Astrocyte of the cerebellum (primary cell): ENCODE measurements at regions not wholly inside any gene's neighbourhood (a gene's known extent, or its start where the extent isn't known, plus 50 kb on each side); places are given as distances from the start of the nearest gene placed in this dataset.

Source experiments
- DNase-seq: peaks from one replicate; pipeline ENCODE4 v3.0.0-alpha.2; 2011; ENCODE audit warnings: low read depth
- H3K4me3 ChIP-seq: 2 replicates; pipeline ENCODE4 v1.5.1; 2011; ENCODE audit warnings: mild to moderate bottlenecking, low read depth, low read length, moderate library complexity
- in situ Hi-C: cut with HindIII; loops from 2 replicates; pipeline ENCODE4 v1.10.0; 2017; ENCODE audit warnings: low sequenced_read_pairs
- TF ChIP-seq, protein P1 (sequence below): IDR thresholded peaks from 2 replicates; pipeline ENCODE4 v1.5.1; 2012; ENCODE audit warnings: low read length, low read depth, moderate library complexity, mild to moderate bottlenecking; ENCODE audit errors: missing control alignments

DNA sequence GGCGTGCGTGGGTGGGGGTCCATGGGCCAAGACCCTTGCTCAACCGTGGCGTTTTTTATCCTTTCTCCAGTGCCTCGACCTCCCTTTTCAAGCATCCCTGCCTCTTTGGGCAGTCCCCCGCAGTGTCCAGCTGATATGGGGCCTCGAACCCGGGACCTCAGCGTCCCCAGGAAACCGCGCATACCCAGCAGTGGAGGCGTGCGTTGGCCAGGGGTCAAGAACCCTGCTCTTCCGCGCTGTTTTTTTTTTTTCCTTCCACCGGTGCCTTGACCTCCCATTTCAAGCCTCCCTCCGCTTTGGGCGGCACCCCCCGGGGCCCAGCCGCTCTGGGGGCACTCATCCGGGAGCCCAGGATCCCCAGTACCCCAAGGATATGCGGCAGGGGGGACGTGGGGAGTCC lies 325.8 kb downstream of the ALG10 start:
- no peak overlapping the region for H3K4me3 ChIP-seq
- TF ChIP-seq, protein P1, sequence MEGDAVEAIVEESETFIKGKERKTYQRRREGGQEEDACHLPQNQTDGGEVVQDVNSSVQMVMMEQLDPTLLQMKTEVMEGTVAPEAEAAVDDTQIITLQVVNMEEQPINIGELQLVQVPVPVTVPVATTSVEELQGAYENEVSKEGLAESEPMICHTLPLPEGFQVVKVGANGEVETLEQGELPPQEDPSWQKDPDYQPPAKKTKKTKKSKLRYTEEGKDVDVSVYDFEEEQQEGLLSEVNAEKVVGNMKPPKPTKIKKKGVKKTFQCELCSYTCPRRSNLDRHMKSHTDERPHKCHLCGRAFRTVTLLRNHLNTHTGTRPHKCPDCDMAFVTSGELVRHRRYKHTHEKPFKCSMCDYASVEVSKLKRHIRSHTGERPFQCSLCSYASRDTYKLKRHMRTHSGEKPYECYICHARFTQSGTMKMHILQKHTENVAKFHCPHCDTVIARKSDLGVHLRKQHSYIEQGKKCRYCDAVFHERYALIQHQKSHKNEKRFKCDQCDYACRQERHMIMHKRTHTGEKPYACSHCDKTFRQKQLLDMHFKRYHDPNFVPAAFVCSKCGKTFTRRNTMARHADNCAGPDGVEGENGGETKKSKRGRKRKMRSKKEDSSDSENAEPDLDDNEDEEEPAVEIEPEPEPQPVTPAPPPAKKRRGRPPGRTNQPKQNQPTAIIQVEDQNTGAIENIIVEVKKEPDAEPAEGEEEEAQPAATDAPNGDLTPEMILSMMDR = no peak
- DNase-seq = no peak
- in situ Hi-C loops = no loop called here

DNA sequence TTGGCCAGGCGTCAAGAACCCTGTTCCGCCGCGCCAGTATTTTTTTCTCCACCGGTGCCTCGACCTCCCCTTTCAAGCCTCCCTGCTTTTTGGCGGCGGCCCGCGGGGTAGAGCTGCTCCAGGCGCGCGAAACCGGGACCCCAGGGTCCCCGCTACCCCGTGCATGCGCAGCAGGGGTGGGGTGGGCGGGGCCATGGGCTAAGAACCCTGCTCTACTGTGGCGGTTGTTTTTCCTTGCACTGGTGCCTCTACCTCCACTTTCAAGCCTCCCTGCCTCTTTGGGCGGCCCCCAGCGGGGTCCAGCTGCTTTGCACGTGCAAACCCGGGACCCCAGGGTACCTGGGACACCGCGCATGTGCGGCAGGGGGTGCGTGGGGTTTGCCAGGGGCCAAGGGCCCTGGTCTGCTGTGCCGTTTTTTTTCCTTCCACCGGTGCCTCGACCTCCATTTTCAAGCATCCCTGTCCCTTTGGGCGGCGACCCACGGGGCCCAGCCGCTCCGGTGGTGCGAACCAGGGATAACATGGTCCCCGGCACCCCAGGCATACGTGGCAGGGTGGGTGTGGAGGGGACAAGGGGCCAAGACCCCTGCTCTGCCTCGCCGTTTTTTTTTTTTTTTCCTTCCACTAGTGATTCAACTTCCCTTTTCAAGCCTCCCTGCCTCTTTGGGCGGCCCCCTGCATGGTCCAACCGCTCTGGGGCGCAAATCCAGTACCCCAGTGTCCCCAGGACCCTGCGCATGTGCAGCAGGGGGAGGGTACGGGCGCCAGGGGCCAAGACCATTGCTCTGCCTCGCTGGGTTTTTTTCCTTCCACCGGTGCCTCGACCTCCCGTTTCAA lies 326.8 kb downstream of the ALG10 start:
- TF ChIP-seq, protein P1 = no peak
- DNase-seq = no peak
- in situ Hi-C loops = no loop called here
- no peak overlapping the region for H3K4me3 ChIP-seq

DNA sequence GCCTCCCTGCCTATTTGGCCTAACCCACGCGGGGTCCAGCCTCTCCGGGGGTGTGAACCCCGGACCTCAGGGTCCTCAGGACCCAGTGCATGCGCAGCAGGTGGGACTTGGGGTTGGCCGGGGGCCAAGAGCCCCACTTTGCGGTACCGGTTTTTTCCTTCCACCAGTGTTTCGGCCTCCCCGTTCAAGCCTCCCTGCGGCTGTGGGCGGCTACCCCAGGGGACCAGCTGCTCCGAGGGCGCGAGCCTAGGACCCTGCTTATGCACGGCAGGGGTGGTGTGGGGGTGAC lies 327.3 kb downstream of the ALG10 start:
- TF ChIP-seq, protein P1 = no peak
- no peak overlapping the region for H3K4me3 ChIP-seq
- in situ Hi-C loops = no loop called here
- no peak for DNase-seq

DNA sequence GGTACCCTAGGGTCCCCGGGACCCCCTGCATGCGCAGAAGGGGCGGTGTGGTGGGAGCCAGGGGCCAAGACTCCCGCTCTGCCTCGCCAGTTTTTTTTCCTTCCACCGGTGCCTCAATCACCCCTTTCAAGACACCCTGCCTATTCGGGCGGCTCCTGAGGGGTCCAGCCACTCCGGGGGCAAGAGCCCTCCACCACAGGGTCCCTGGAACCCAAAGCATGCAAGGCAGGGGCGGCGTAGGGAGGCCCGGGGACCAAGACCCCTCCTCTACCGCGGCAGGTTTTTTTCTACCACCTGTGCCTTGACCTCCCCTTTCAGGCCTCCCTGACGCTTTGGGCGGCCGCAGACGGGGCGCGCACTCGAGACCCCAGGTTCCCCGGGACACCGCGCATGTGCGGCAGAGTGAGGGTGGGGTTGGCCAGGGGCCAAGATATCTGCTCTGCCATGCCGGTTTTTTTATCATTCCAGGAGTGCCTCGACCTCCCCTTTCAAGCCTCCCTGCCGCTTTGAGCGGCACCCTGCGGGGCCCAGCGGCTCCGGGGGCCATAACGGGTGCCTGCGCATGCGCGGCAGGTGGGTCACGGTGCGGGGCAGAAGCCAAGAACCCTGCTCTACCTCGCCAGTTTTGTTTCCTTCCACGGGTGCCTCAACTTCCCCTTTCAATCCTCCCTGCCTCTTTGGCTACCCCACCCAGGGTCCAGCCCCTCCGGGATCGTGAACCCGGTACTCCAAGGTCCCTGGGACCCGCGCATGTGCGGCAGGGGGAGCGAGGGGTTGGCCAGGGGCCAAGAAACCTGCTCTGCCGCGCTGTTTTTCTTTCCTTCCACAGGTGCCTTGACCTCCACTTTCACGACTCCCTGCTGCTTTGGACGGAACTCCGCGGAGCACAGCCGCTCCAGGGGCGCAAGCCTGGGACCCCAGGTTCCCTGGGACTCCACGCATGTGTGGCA lies 328.1 kb downstream of the ALG10 start:
- TF ChIP-seq, protein P1 = no peak
- in situ Hi-C loops = no loop called here
- no peak for DNase-seq
- no peak overlapping the region for H3K4me3 ChIP-seq

DNA sequence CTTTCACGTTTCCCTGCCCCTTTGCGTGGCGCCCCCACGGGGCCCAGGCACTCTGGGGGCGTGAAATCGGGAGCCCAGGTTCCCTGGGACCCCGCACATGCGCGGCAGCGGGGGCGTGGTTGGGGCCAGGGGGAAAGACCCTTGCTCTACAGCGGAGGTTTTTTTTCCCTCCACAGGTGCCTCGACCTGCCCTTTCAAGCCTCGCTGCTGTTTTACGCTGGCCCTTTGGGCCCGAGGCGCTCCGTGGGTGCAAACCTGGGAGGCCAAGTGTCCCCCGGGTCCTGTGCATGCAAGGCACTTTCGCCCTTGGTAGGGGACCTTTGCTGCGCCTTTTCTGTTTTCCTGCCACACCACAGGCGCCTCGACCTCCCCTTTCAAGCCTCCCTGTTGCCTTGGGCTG lies 329.8 kb downstream of the ALG10 start:
- no peak overlapping the region for H3K4me3 ChIP-seq
- in situ Hi-C loops = no loop called here
- TF ChIP-seq, protein P1 = no peak
- no peak for DNase-seq

DNA sequence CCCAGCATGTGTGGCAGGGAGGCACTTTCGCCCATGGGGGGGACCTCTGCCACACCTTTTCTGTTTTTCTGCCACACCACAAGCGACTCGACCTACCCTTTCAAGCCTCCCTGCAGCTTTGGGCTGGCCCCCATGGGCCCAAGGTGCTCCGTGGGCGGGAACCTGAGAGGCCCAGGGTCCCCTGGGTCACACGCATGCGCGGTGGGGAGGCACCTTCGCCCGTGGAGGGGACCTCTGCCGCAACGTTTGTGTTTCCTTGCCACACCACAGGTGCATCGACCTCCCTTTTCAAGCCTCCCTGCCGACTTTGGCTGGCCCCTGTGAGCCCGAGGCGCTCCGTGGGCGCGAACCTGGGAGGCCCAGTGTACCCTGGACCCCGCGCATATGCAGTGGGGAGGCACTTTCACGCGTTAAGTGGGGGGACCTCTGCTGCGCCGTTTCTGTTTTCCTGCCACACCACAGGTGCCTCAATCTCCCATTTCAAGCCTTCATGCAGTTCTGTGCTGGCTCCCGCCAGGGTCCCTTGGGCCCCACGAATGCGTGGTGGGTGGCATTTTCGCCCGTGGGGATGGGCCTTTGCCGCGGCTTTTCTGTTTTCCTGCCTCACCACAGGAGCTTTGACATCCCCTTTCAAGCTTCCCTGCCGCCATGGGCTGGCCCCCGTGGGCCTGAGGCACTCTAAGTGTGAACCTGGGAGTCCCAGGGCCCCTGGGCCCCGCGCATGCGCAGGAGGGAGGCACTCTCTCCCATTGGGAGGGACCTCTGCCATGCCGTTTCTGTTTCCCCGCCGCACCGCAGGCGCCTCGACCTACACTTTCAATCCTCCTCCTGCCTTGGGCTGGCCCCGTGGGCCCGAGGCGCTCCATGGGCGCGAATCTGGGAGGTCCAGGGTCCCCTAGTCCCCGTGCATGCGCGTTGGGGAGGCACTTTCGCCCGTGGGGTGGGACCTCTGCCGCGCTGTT lies 332.2 kb downstream of the ALG10 start:
- DNase-seq = no peak
- TF ChIP-seq, protein P1 = no peak
- no peak overlapping the region for H3K4me3 ChIP-seq
- in situ Hi-C loops = no loop called here
